ENCODE measurements at regions not wholly inside any gene's neighbourhood (a gene's known extent, or its start where the extent isn't known, plus 50 kb on each side); places are given as distances from the start of the nearest gene placed in this dataset.

DNA sequence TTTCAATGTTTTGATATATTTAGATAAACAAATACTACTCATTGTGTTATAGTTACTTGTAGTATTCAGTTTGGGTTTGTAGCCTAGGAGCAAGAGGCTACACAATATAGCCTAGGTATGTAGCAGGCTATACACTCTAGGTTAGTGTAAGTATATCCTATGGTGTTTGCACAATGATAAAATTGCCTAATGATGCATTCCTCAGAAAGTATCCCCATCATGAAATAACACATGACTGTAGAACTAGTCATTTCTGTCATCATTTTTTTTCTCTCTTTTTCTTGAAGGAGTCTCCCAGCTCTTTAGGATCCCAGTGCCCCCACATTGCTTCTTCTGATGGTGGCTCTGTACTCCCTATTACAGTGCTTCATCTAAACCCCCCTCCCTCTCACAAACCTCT, 157.7 kb upstream of the CADPS start:
- no peaks in the 10 kb centered on the region for H3K4me1 ChIP-seq (ENCODE audit: insufficient read depth, low read length, severe bottlenecking)
- H4K20me1 ChIP-seq (ENCODE audit: insufficient read depth, low read length) = no peaks in the 10 kb centered on the region
- H2AFZ ChIP-seq (ENCODE audit: low read length) = no peak overlapping the region
- no peak overlapping the region for H3K27ac ChIP-seq (ENCODE audit: low read depth, low read length, poor library complexity, severe bottlenecking)
- no peak overlapping the region for H3K9ac ChIP-seq (ENCODE audit: low read length)
- no peaks in the 10 kb centered on the region for H3K9me3 ChIP-seq (ENCODE audit: low read length)
- H3K27me3 ChIP-seq (ENCODE audit: insufficient read depth, low read length) = no peaks in the 10 kb centered on the region
- no peaks in the 10 kb centered on the region for H3F3A ChIP-seq (ENCODE audit: insufficient read depth, low read length)
- no peak overlapping the region for H3K4me3 ChIP-seq (ENCODE audit: low read depth, low read length, poor library complexity, severe bottlenecking)
- H3K4me2 ChIP-seq (ENCODE audit: low read length) = no peak overlapping the region
- TF ChIP-seq, protein P1, sequence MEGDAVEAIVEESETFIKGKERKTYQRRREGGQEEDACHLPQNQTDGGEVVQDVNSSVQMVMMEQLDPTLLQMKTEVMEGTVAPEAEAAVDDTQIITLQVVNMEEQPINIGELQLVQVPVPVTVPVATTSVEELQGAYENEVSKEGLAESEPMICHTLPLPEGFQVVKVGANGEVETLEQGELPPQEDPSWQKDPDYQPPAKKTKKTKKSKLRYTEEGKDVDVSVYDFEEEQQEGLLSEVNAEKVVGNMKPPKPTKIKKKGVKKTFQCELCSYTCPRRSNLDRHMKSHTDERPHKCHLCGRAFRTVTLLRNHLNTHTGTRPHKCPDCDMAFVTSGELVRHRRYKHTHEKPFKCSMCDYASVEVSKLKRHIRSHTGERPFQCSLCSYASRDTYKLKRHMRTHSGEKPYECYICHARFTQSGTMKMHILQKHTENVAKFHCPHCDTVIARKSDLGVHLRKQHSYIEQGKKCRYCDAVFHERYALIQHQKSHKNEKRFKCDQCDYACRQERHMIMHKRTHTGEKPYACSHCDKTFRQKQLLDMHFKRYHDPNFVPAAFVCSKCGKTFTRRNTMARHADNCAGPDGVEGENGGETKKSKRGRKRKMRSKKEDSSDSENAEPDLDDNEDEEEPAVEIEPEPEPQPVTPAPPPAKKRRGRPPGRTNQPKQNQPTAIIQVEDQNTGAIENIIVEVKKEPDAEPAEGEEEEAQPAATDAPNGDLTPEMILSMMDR (IDR thresholded peaks at IDR 0.05; ENCODE audit: low read length) = no peak
- no peak for TF ChIP-seq EZH2 (IDR thresholded peaks at IDR 0.05; ENCODE audit: borderline replicate concordance, low read length)
- H3K36me3 ChIP-seq (ENCODE audit: insufficient read depth, low read length) = no peaks in the 10 kb centered on the region; the same call in 1 of the 2 replicates
- H3K9me2 ChIP-seq (ENCODE audit: low read depth, low read length) = no peaks in the 10 kb centered on the region
- H3K79me2 ChIP-seq (ENCODE audit: insufficient read depth, low read length) = no peaks in the 10 kb centered on the region

DNA sequence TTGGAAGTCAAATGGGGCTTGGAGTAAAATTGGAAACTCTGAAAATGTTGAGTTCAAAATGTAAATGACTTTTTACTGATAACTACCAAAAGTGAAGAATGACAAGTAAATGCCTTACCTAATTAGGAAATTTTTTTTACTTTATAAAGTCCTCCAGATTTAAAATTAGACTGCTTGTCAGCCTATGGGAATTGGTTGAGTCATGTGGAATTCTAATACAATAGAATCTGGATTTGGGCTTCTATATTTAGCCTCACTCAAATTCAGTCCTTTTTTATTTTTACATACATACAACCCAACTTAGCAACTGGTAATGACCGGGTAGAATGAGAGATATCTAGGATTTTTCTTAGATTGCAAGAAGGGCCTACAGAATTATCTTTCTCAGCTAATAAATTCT, 158.9 kb upstream of the CADPS start:
- no peaks in the 10 kb centered on the region for H3K79me2 ChIP-seq (ENCODE audit: insufficient read depth, low read length)
- H3K27ac ChIP-seq (ENCODE audit: low read depth, low read length, poor library complexity, severe bottlenecking) = no peak overlapping the region
- H3K9ac ChIP-seq (ENCODE audit: low read length) = no peak overlapping the region
- H3K36me3 ChIP-seq (ENCODE audit: insufficient read depth, low read length) = no peaks in the 10 kb centered on the region
- H3K9me2 ChIP-seq (ENCODE audit: low read depth, low read length) = no peaks in the 10 kb centered on the region
- H3K27me3 ChIP-seq (ENCODE audit: insufficient read depth, low read length) = no peaks in the 10 kb centered on the region
- H3K4me3 ChIP-seq (ENCODE audit: low read depth, low read length, poor library complexity, severe bottlenecking) = no peak overlapping the region
- H3F3A ChIP-seq (ENCODE audit: insufficient read depth, low read length) = no peaks in the 10 kb centered on the region
- TF ChIP-seq, protein P1 (IDR thresholded peaks at IDR 0.05; ENCODE audit: low read length) = no peak
- no peak for TF ChIP-seq EZH2 (IDR thresholded peaks at IDR 0.05; ENCODE audit: borderline replicate concordance, low read length)
- H3K9me3 ChIP-seq (ENCODE audit: low read length) = no peaks in the 10 kb centered on the region
- H2AFZ ChIP-seq (ENCODE audit: low read length) = no peak overlapping the region
- no peaks in the 10 kb centered on the region for H3K4me1 ChIP-seq (ENCODE audit: insufficient read depth, low read length, severe bottlenecking)
- no peak overlapping the region for H3K4me2 ChIP-seq (ENCODE audit: low read length)
- H4K20me1 ChIP-seq (ENCODE audit: insufficient read depth, low read length) = no peaks in the 10 kb centered on the region

DNA sequence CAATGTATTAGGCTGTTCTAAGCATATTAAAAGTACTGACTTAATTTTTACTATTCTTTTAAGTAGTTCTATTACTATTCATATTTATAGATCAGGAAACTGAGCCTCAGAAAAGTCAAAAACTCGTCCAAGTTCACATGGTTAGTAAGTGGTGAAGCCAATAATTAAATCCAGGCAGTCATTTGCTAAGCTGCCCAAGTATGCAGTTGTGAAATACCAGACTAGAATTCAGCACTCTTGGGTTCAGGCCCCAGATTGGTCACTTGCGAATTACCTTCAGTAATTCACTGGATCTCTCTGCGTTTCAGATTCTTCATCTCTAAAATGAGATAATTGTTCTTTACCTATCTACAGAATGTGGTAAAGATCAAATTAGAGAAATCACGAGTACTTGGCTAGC, 161.9 kb upstream of the CADPS start:
- H3K27me3 ChIP-seq (ENCODE audit: insufficient read depth, low read length) = no peaks in the 10 kb centered on the region
- H3K27ac ChIP-seq (ENCODE audit: low read depth, low read length, poor library complexity, severe bottlenecking) = no peak overlapping the region
- no peaks in the 10 kb centered on the region for H3F3A ChIP-seq (ENCODE audit: insufficient read depth, low read length)
- H2AFZ ChIP-seq (ENCODE audit: low read length) = no peak overlapping the region
- no peak overlapping the region for H3K9ac ChIP-seq (ENCODE audit: low read length)
- no peak for TF ChIP-seq EZH2 (IDR thresholded peaks at IDR 0.05; ENCODE audit: borderline replicate concordance, low read length)
- TF ChIP-seq, protein P1 (IDR thresholded peaks at IDR 0.05; ENCODE audit: low read length) = no peak
- no peaks in the 10 kb centered on the region for H4K20me1 ChIP-seq (ENCODE audit: insufficient read depth, low read length)
- H3K36me3 ChIP-seq (ENCODE audit: insufficient read depth, low read length) = no peaks in the 10 kb centered on the region
- H3K9me3 ChIP-seq (ENCODE audit: low read length) = no peaks in the 10 kb centered on the region
- H3K79me2 ChIP-seq (ENCODE audit: insufficient read depth, low read length) = no peaks in the 10 kb centered on the region
- H3K4me1 ChIP-seq (ENCODE audit: insufficient read depth, low read length, severe bottlenecking) = no peaks in the 10 kb centered on the region
- no peaks in the 10 kb centered on the region for H3K9me2 ChIP-seq (ENCODE audit: low read depth, low read length)
- no peak overlapping the region for H3K4me3 ChIP-seq (ENCODE audit: low read depth, low read length, poor library complexity, severe bottlenecking)
- H3K4me2 ChIP-seq (ENCODE audit: low read length) = no peak overlapping the region
